ENCODE measurements at regions not wholly inside any gene's neighbourhood (a gene's known extent, or its start where the extent isn't known, plus 50 kb on each side); places are given as distances from the start of the nearest gene placed in this dataset.
"Not testable (repeated sequence)": the region's sequence is repeated elsewhere in the genome, so short reads cannot be mapped to it uniquely, and the experiment has no call there.

- no peak for DNase-seq (ENCODE audit: low read depth)
These were observed 215.1 kb upstream of the RPS23 start for GRCh38 chr5:82493221-82493620.

- no peak for DNase-seq (ENCODE audit: low read depth)
These were observed 213.2 kb upstream of the RPS23 start for GRCh38 chr5:82491397-82491796.

DNA sequence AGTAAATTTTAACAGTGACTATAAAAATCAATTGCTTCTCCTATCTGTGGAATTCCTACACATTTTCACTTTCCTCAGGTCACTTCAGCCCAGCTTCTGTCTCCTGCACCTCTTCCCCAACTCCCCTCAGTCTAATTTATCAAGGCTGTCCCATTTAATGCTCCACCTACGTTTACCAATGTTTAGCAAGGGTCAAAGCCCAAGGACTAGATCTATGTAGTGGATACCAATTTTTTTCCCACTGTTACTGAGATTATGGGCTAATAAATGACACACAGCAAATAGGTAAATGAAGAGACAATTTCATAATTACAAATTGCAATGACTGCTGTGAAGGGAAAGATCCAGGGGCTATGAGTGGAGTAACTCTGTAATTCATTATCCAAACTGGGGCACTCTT is 211.5 kb upstream of the RPS23 start:
- DNase-seq (ENCODE audit: low read depth), result no peak

DNA sequence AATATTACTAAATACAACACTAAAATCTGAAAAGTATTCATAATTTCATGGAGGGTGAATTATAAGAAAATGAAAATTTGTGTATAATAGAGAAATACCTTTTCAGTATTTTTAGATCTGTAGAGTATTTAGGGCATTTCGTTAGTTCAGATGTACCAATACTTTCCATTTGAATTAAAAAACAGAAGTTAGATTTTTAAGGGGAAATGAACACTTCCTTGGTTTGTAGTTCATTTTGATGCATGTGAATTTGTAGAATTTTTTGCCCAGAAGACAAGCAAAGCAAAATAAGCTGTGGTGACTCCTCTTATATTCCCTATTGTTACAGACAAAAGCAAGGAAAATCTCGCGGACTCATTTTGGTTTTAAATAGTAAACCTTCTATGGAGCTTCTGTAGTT is 209.0 kb upstream of the RPS23 start:
- no peak for DNase-seq (ENCODE audit: low read depth)

DNA sequence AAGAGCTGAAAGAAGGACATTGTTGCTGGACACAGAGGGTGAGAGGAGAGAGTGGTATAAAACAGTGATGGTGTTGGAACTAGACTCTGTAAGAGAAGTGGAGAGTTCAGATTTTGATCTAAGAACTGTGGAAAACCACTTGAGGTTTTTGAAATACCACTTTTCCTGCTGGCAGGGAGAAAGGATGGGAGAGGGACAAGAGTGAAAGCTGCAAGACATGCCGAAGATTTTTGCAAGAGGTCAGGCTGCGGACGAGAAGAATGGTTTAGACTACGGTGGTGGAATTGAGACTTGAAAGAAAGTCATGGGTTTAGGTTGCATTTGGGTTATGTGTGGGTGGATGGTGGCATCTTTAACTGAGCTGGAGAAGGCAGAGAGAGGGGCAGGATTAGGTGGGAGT is 202.2 kb upstream of the RPS23 start:
- peak; percentile 29 for DNase-seq (ENCODE audit: low read depth)

GRCh38 chr5:82476155-82476554 is 198.0 kb upstream of the RPS23 start:
- no peak for DNase-seq (ENCODE audit: low read depth)

DNA sequence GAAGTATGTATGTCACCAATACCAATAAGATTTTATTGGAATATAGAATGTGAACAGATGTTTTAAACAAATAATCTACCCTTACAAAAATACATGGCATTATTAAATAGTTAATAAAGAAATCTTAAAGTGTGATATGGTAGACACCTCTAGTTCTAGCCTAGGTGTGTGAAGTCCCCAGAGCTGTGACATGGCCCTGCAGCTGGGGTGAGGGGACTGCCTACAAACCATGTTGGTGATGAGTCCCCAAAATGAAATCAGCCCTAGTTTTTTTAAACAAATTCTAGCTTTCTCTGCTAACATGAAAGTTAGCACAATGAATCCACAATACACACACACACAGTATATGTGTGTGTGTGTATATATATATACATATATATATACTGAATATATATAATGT is 195.1 kb upstream of the RPS23 start:
- no peak for DNase-seq (ENCODE audit: low read depth)

DNA sequence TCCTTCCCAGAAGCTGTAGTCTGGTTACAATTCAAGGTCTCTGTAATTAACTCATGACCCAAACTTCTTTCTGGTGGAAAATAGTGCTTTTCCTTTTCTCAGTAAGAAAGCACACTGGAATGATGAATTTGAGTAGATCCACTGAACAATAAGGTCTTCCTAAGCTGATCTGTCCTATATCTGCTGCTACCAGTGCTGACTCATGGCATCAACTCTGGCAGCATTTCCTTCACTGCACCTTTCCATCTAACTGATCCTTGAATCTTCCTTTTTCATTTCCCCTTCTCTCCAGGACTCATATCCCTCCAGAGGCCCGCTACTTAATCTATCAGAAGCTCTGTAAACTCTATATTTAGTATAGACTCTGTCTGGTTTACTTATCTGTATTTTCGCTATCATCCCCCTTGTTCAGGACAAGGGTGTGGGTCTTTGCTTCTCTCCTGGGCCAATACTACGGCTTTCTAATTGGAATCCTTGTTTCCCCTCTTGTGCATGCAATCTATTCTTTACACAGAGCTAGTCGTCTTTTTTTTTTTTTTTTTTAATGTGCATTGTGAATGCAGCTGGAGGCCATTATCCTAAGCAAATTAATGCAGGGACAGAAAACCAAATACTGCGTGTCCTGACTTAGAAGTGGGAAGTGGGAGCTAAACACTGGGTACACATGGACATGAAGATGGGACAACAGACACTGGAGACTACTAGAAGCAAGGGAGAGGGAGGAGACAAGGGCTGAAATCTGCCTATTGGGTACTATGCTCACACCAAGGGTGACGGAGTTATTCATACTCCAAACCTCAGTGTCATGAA is 192.2 kb upstream of the RPS23 start:
- no peak for DNase-seq (ENCODE audit: low read depth)

GRCh38 chr5:82466986-82467561 is 188.9 kb upstream of the RPS23 start:
- peak; percentile 65 for DNase-seq (ENCODE audit: low read depth)

DNA sequence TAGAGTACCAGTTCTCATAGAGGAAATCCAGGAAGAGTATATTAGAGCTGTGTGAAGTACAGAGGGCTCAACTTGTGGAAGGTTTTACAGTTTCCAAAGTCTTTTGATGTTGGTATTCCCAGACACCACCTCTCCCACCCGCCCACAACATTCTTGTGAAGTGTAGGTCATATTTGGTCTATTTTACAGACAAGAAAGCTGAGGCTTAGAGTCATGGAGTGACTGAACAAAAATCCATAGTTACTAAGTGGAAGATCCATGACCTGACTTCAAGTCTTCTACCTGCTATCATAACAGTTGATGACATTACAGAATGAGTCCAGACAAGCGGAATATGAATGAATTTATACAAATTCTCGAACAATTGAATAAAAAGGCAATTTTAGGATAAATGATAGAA is 187.1 kb upstream of the RPS23 start:
- no peak for DNase-seq (ENCODE audit: low read depth)

GRCh38 chr5:82459626-82460025 is 181.5 kb upstream of the RPS23 start:
- DNase-seq (ENCODE audit: low read depth), result no peak

GRCh38 chr5:82455317-82455716 is 177.2 kb upstream of the RPS23 start:
- DNase-seq (ENCODE audit: low read depth), result not testable (repeated sequence)

DNA sequence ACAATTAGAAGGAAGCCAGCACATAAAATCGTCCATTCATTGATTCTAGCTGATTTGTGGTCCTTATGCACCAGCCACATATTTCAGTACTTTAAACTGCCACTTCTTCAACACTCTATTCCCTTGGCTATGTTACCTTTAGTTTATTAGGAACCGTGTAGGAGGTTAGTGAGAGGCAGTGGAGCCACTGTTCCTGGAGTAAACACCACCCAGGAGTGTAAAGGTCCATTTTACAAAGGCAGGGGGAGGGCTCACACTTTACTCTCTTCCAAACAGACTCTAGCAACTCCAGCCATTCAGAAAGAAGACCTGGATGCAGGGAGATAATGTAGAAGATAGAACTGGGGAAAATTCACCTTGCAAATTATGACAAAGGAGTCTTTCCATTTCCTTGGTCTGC is 170.2 kb upstream of the RPS23 start:
- no peak for DNase-seq (ENCODE audit: low read depth)

GRCh38 chr5:82447913-82448312 is 169.8 kb upstream of the RPS23 start:
- DNase-seq (ENCODE audit: low read depth), result no peak

DNA sequence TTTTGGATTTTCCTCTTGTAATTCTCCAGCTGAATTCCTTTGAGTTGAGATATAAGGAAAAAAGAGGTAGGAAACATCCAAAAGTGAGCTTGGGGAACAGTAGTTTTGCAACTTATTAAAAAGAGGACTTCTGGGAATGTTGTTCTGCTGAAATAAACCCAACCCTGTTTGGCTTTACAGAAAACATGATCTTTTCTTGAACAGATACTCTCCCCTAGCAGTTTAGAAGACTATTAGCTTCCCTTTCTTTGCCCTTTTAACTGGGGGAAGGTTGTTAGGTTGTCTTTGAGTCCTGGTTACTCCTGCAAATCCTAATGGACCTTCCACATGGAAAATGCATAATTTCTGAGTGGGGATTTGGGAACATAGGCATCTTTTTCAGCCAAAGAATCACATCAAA is 168.7 kb upstream of the RPS23 start:
- no peak for DNase-seq (ENCODE audit: low read depth)

GRCh38 chr5:82445726-82446335 is 167.7 kb upstream of the RPS23 start:
- DNase-seq (ENCODE audit: low read depth), result no peak

GRCh38 chr5:82439750-82440445 is 161.7 kb upstream of the RPS23 start:
- DNase-seq (ENCODE audit: low read depth), result no peak

DNA sequence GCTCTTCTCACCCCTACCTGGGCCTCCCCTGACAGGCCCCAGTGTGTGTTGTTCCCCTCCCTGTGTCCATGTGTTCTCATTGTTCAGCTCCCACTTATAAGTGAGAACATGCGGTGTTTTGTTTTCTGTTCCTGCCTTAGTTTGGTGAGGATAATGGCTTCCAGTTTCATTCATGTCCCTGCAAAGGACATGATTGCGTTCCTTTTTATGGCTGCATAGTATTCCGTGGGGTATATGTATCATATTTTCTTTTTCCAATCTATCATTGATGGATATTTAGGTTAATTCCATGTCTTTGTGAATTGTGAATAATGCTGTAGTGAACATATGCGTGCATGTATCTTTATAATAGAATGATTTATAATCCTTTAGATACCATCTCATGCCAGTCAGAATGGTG is 159.4 kb upstream of the RPS23 start:
- not testable (repeated sequence) for DNase-seq (ENCODE audit: low read depth)

DNA sequence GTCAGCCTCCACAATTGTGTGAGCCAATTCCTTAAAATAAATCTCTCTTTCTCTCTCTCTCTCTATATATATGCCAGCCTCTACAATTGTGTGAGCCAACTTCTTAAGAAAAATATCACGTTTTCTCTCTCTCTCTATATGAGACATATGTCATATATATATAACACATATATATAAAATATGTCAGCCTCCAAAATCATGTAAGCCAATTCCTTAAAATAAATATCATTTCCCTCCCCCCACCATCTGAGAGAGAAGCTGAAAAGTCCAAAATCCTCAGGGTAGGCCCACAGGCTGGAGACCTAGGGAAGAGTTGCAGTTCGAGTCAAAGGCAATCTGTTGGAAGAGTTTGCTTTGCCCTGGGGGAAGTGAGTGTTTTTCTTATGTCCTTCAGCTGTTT is 158.1 kb upstream of the RPS23 start:
- DNase-seq (ENCODE audit: low read depth), result no peak

- DNase-seq (ENCODE audit: low read depth), result not testable (repeated sequence)
These were observed 156.8 kb upstream of the RPS23 start for GRCh38 chr5:82434696-82435660.

DNA sequence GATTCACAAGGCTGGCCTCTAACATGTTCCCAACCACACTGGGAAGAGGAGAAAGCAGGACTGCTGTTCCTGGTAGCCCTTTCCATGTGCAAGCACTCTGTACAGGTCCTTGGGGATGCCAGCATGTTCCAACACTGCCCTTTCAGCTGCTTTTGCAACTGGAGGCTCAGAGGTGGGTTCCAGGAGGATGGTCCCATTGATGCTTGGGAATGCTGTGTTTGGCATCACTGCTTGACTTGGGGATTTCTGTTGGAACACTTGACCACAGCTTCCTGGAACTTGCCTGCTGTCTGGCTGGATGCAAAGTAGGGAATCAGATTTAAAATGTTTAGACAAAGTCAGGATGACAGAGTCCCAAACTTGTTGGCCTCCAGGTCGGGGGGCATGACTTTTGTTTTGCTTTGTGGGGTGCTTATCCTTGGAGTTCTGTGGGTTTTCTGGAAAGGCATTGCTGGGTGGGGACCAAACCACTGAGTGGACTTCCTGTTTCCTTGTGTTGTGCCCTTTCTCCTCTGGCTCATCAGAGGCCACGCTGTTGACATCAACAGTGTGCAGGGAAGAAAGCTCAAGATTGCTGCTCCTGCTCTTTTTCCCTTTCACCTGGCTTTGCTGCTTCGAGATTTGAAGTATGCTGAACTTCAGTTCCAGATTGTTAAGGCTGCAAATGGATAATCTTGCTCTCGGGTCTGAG is 148.5 kb upstream of the RPS23 start:
- no peak for DNase-seq (ENCODE audit: low read depth)
